Motor neuron (in vitro differentiated cells): ENCODE measurements at regions not wholly inside any gene's neighbourhood (a gene's known extent, or its start where the extent isn't known, plus 50 kb on each side); places are given as distances from the start of the nearest gene placed in this dataset.
"Not testable (repeated sequence)": the region's sequence is repeated elsewhere in the genome, so short reads cannot be mapped to it uniquely, and the experiment has no call there.

Source experiments
- ATAC-seq, 8 experiments: fragments of 200-7000 bp; cut with Tn5 transposase; replicated peaks in 6 of 8; 2 replicates each; pipeline ENCODE4 v1.8.0; 2021; ENCODE audit warnings: mild to moderate bottlenecking in 8 of 8, moderate library complexity in 8 of 8
- H3K27ac ChIP-seq, 2 donors: fragments of 250-450 bp; sonication (Bioruptor Pico); 2 replicates each; pipeline ENCODE4 v1.9.0; 2021; ENCODE audit warnings: antibody characterized with exemption in 2 of 2, mild to moderate bottlenecking in 2 of 2, moderate library complexity in 1 of 2
- H3K4me1 ChIP-seq, 2 donors: fragments of 250-450 bp; sonication (Bioruptor Pico); replicated peaks in 1 of 2; 2 replicates each; pipeline ENCODE4 v1.6.1; 2021; ENCODE audit warnings: antibody characterized with exemption in 2 of 2, mild to moderate bottlenecking in 2 of 2, moderate library complexity in 1 of 2
- H3K4me3 ChIP-seq, 5 donors: fragments of 250-450 bp; sonication (Bioruptor Pico); 2 replicates each; pipeline ENCODE4 v1.9.0; 2021; ENCODE audit warnings: antibody characterized with exemption in 5 of 5, mild to moderate bottlenecking in 5 of 5, moderate library complexity in 4 of 5
- WGBS, 10 experiments: fragments of 450-650 bp; shearing (Covaris generic); methylation state at CpG; one replicate each; pipeline ENCODE4 v1.0.0; 2022; 5-methylcytosine and 5-hydroxymethylcytosine counted together
- in situ Hi-C, 9 experiments: fragments of 400-800 bp; cut with MboI; loops; one replicate each; pipeline ENCODE4 v1.15.0; 2021; ENCODE audit warnings: low sequenced_read_pairs in 9 of 9, low pct_unique_long_range_greater_than_20kb in 2 of 9; ENCODE audit not compliant: unreplicated experiment in 9 of 9

DNA sequence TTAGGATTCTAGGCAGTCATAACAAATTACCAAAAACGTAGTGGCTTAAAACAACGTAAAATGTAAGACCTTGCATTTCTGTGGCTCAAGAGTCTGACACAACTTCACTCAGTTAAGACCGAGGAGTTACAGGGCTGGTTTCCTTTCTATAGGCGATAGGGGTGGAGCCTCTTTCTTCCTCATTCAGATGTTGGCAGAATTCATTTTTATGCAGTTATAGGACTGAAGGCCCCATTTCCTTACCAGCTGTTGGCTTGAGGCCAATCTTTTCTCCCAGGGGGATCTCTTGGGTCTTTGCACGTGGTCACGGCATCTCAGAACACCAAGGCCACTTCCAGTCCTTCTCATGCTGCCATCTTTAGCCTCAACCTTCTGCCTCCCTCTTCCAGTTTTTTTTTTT lies 145.2 kb downstream of the KCNJ2 start:
- H3K4me3 ChIP-seq = no peak overlapping the region
- H3K4me1 ChIP-seq = peaks cover 4 to 16% of the 10 kb centered on the region in 2 donors
- WGBS, 10 experiments = 31 to 100% (median 91%) methylated on average over 1 to 6 of the region's 6 CpGs; no CpG with 5 or more reads in 1 of the 10 experiments
- H3K27ac ChIP-seq = no peak overlapping the region
- no peak for ATAC-seq
- in situ Hi-C loops = no loop called here

DNA sequence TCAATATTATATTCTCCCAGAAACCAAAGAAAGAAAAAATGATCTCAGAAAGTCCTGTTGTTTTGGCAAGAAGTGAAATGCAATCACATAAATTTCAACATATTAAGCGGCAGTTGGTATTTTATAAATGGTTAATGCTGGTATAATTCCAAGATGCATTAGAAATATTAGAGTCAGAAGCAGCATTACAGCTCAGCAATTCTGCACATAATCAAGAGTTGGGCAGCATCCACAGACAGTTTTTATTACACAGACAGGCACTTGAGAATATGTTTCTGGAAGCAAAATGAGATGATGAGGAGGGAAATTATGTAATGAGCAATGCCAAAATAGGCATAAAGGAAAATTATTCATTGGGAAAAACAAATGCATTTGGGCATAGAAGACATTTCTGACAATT lies 148.1 kb downstream of the KCNJ2 start:
- no peak overlapping the region for H3K27ac ChIP-seq
- ATAC-seq = no peak
- peaks cover 0 to 8% of the 10 kb centered on the region in 2 donors for H3K4me1 ChIP-seq
- WGBS, 10 experiments = 0 to 100% (median 82%) methylated on average over 1 of the region's 1 CpG; no CpG with 5 or more reads in 4 of the 10 experiments
- in situ Hi-C loops = no loop called here
- no peak overlapping the region for H3K4me3 ChIP-seq

DNA sequence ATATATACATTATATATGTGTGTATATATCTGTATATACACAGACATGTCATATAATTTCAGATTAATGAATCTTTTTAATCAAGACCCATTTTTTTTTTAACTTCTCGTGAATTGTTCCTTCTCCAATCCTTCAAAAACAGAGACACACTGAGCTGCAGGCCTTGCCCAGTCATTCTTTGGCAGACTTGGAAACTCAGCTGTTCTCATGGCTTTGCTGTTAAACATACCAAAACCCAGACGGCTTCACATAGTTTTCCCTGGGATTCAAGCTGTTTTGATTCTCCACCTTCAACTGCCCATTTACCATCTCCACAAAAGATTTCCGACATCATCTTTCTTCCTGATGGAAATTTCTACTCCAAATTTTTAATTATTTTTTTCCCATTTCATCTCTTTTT lies 148.7 kb downstream of the KCNJ2 start:
- 13 to 100% (median 88%) methylated on average over 2 to 3 of the region's 3 CpGs; no CpG with 5 or more reads in 1 of the 10 experiments for WGBS, 10 experiments
- Histone ChIP-seq H3K4me3 (no peak overlapping the region), H3K4me1 (peaks cover 0 to 8% of the 10 kb centered on the region in 2 donors), H3K27ac (no peak overlapping the region)
- ATAC-seq = no peak
- in situ Hi-C loops = no loop called here

DNA sequence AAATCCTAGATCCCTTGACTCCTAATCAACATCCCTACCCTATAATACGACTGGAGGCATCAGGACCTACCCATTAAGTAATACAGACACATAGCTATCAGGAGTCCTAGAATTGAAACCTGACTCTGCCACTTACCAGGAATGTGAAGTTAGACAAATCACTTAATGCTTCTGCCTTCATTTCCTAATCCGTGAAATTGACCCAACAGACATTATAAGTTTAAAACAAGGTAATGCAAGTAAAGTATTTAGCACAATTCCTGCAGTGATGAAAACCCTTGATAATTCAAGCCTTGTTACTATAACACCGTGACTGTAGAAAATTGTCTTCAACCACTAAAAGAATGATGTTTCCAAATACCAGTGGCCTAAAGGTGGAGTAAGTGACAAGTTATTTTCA lies 150.2 kb downstream of the KCNJ2 start:
- no peak for ATAC-seq
- 23 to 100% (median 60%) methylated on average over 1 to 3 of the region's 3 CpGs; no CpG with 5 or more reads in 1 of the 10 experiments for WGBS, 10 experiments
- Histone ChIP-seq H3K4me3 (no peak overlapping the region), H3K27ac (no peak overlapping the region), H3K4me1 (no peaks in the 10 kb centered on the region)
- in situ Hi-C loops = no loop called here

DNA sequence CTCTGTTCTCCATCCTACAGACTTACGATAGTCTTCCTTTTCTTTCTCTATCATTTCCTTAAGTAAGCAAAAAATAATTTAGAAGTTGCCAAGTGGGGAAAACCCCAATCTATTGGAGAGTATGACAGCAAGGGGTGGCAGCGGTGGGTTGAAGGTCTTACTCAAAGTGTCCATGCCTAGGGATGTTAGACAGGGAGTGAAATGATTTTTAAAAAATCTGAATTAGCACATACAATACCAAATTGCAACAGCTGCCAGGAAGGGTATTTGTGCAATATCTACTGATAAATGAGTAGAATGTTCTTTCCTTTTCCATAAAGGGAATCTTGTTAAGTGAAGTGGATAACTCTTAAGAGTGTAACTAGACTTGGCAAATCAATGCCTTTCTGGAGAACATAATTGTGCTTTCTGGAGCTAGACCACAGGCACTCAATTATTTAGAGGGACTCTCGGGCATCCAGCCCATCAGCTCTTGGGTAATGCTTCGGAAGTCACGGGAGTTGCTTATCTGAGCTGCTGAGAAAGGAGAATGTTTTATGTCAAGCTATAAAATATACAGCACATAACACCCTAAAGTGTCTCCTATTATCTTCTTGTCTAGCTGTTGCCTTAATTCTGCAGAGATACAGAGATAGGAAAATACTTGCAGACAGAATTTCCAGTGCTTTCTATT lies 151.5 kb downstream of the KCNJ2 start:
- in situ Hi-C loops = no loop called here
- 43 to 100% (median 95%) methylated on average over 2 to 5 of the region's 5 CpGs for WGBS, 10 experiments
- no peak for ATAC-seq
- no peak overlapping the region for H3K4me3 ChIP-seq
- H3K4me1 ChIP-seq = no peaks in the 10 kb centered on the region
- H3K27ac ChIP-seq = no peak overlapping the region

DNA sequence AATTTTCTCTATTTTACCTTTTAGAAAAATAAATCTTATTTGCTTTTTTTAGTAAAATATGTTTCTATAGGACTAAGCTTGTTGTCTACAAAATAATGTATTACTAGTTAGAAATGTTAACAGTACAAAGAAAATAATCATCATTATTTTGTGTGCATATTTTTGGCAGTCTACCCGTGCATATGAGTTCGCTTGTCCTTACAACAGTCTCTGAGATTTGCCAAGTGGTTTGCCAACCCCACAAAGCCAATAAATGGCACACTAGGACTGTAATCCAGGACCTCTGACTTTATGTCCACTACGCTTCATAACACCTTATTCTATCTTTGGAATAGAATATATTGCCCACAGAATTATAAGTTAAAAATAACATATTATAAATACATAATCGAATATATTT lies 152.0 kb downstream of the KCNJ2 start:
- 23 to 100% (median 75%) methylated on average over 2 to 4 of the region's 4 CpGs; no CpG with 5 or more reads in 2 of the 10 experiments for WGBS, 10 experiments
- in situ Hi-C loops = no loop called here
- H3K4me3 ChIP-seq = no peak overlapping the region
- H3K4me1 ChIP-seq = no peaks in the 10 kb centered on the region
- H3K27ac ChIP-seq = no peak overlapping the region
- ATAC-seq = no peak

- in situ Hi-C loops = no loop called here
- Histone ChIP-seq H3K27ac (no peak overlapping the region), H3K4me3 (no peak overlapping the region), H3K4me1 (no peaks in the 10 kb centered on the region)
- WGBS, 10 experiments = 39 to 100% (median 81%) methylated on average over 1 to 2 of the region's 2 CpGs; no CpG with 5 or more reads in 2 of the 10 experiments
- ATAC-seq = no peak
These were observed 153.9 kb downstream of the KCNJ2 start for GRCh38 chr17:70323269-70323668.

GRCh38 chr17:70324031-70324430 lies 154.7 kb downstream of the KCNJ2 start:
- no peaks in the 10 kb centered on the region for H3K4me1 ChIP-seq
- no peak overlapping the region for H3K4me3 ChIP-seq
- WGBS, 10 experiments = 0 to 88% (median 56%) methylated on average over 1 of the region's 1 CpG; no CpG with 5 or more reads in 4 of the 10 experiments
- in situ Hi-C loops = no loop called here
- ATAC-seq = no peak
- no peak overlapping the region for H3K27ac ChIP-seq

DNA sequence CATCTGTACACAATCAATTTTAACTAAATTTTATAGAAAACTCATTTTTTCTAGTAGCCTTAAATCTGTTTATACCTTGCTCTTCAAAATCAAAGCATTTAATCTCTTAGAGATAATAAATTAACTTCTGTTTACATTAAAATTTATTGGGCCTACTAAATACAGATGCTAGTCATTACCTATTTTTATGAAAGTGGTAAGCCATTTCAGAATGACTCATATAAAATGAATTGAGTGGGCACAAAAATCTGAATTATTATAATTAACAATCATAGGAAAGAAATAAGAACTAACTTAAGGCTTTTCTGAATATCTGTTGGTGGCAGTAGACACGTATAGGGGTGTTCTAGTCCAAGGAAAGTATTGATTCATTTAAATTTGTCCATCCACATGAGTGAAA lies 157.9 kb downstream of the KCNJ2 start:
- H3K27ac ChIP-seq = no peak overlapping the region
- no peaks in the 10 kb centered on the region for H3K4me1 ChIP-seq
- no peak for ATAC-seq
- WGBS, 10 experiments = 0 to 100% (median 17%) methylated on average over 1 of the region's 1 CpG; no CpG with 5 or more reads in 5 of the 10 experiments
- in situ Hi-C loops = no loop called here
- no peak overlapping the region for H3K4me3 ChIP-seq

DNA sequence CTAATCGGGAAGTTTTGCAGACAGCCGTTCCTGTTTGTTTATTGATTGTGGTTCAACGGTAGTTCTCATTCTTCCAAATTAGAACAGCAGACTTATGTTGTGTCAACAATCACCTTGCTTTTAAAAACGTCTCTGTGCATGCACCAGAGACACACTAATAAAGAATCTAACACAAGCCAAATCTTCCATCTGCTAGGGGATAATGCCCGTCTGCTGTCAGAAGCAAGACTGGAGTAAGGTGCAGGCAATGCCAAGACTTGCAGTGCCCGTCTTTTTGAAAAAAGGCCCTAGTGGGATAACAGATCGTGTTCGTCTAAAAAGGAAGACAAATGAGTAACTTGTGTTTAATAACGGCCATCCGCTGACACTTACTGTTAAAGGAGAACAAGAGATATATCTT lies 158.4 kb downstream of the KCNJ2 start:
- H3K27ac ChIP-seq = no peak overlapping the region
- no peak overlapping the region for H3K4me3 ChIP-seq
- H3K4me1 ChIP-seq = no peaks in the 10 kb centered on the region
- ATAC-seq = no peak
- in situ Hi-C loops = no loop called here
- 17 to 100% (median 58%) methylated on average over 1 to 10 of the region's 10 CpGs for WGBS, 10 experiments

DNA sequence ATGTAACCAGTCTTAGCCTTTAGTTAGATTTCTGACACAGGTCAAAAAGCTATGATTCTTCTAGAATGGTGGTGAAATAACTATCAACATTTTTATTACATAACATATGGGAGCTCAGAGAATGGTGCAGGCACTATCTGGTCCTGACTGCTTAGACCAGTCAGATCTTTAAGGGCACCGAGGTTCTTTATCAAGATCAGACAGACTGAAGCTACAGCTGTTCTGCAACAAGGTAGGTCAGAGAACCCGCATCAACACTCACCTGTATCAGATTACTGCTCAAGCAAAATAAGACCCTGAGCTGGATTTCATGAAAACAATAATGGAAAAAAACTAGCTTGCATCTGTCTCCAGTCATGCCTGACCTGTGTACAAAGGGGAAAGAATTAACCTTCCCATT lies 160.4 kb downstream of the KCNJ2 start:
- in situ Hi-C loops = no loop called here
- H3K4me3 ChIP-seq = no peak overlapping the region

DNA sequence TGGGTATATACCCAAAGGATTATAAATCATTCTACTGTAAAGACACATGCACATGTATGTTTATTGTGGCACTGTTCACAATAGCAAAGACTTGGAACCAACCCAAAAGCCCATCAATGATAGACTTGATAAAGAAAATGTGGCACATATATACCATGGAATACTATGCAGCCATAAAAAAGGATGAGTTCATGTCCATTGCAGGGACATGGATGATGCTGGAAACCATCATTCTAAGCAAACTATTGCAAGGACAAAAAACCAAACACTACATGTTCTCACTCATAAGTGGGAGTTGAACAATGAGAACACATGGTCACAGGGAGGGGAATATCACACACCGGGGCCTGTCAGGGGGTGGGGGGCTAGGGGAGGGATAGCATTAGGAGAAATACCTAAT lies 161.7 kb downstream of the KCNJ2 start:
- H3K4me3 ChIP-seq, H3K27ac ChIP-seq, in situ Hi-C loops, H3K4me1 ChIP-seq, ATAC-seq: not testable (repeated sequence)
- no CpG with 5 or more reads among the region's 1 CpG for WGBS, 10 experiments

More for the DNA sequence above, 160.4 kb downstream of the KCNJ2 start:
- Histone ChIP-seq H3K27ac (no peak overlapping the region), H3K4me1 (no peaks in the 10 kb centered on the region)
- 18 to 100% (median 61%) methylated on average over 1 to 2 of the region's 2 CpGs; no CpG with 5 or more reads in 3 of the 10 experiments for WGBS, 10 experiments
- no peak for ATAC-seq

DNA sequence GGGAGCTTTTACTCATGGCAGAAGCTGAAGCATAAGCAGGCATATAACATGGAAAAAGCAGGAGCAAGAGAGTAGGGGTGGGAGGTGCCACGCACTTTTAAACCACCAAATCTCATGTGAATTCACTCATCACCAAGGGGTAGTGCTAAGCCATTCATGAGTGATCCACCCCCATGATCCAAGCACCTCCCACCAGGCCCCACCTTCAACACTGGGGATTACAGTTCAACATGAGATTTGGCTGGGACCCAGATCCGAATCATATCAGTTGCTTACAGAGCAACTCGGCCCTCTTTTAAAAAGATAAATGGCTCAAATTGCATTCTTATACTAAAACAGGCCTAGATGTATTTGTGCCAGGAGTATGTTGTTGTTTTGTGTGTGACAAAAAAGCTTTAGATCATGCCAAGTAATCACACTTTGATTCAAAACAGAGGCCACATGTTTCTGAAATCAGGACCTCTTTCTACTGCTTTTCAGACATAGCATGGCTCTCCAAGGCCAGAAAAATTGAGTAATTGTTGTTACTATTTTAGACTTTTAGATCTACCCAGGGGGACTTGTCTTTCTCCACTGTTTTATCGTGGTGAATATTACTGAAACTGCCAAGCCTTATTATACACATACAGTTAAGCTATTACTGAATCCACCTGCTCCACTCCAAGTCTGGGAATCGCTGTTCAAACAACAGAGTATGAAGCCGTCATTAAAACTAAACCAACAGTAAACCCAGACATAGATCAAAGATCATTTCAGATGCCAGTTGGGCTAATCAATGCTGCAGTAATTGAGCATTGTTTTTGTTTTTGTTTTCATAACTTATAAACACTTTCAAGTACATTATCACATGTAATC lies 163.3 kb downstream of the KCNJ2 start:
- in situ Hi-C loops = no loop called here
- ATAC-seq = no peak
- no peak overlapping the region for H3K4me3 ChIP-seq
- 8 to 100% (median 59%) methylated on average over 1 to 6 of the region's 6 CpGs; no CpG with 5 or more reads in 3 of the 10 experiments for WGBS, 10 experiments
- peaks cover 0 to under 1% of the 10 kb centered on the region in 2 donors for H3K4me1 ChIP-seq
- no peak overlapping the region for H3K27ac ChIP-seq
